ENCODE measurements at regions not wholly inside any gene's neighbourhood (a gene's known extent, or its start where the extent isn't known, plus 50 kb on each side); places are given as distances from the start of the nearest gene placed in this dataset.

- H3K27ac ChIP-seq, result no peak overlapping the region
- no peaks in the 10 kb centered on the region for H3K36me3 ChIP-seq
- no peak for ATAC-seq (ENCODE audit: low FRiP score in 2 of 2)
- H3K4me3 ChIP-seq, result no peak overlapping the region
- DNase-seq, result no peak
- H3K27me3 ChIP-seq, result no peaks in the 10 kb centered on the region
- H3K4me1 ChIP-seq, result no peaks in the 10 kb centered on the region
- no peaks in the 10 kb centered on the region for H3K9me3 ChIP-seq
- 22 to 41% methylated on average over 2 of the region's 2 CpGs for WGBS, 2 donors
- no peak for TF ChIP-seq EP300 (IDR thresholded peaks at IDR 0.05)
Observed at GRCh38 chrX:96376266-96376665, 308.4 kb upstream of the DIAPH2 start.

- Histone ChIP-seq H3K4me1 (no peaks in the 10 kb centered on the region), H3K4me3 (no peak overlapping the region), H3K9me3 (no peaks in the 10 kb centered on the region), H3K27me3 (no peaks in the 10 kb centered on the region), H3K27ac (no peak overlapping the region), H3K36me3 (no peaks in the 10 kb centered on the region)
- DNase-seq, result no peak
- no peak for ATAC-seq (ENCODE audit: low FRiP score in 2 of 2)
- no peak for TF ChIP-seq POLR2A (IDR thresholded peaks at IDR 0.05)
- TF ChIP-seq EP300 (IDR thresholded peaks at IDR 0.05), result no peak
- TF ChIP-seq CTCF (IDR thresholded peaks at IDR 0.05), result no peak
- no peak for TF ChIP-seq POLR2AphosphoS5 (IDR thresholded peaks at IDR 0.05)
- 23 to 31% methylated on average over 1 of the region's 1 CpG for WGBS, 2 donors
Observed at GRCh38 chrX:96379951-96380350, 304.7 kb upstream of the DIAPH2 start.

GRCh38 chrX:96382018-96382417, 302.6 kb upstream of the DIAPH2 start:
- Histone ChIP-seq H3K4me3 (no peak overlapping the region), H3K27ac (no peak overlapping the region), H3K9me3 (no peaks in the 10 kb centered on the region), H3K27me3 (no peaks in the 10 kb centered on the region), H3K36me3 (no peaks in the 10 kb centered on the region), H3K4me1 (no peaks in the 10 kb centered on the region)
- ATAC-seq (ENCODE audit: low FRiP score in 2 of 2) (no peak), DNase-seq (no peak)
- TF ChIP-seq POLR2A (IDR thresholded peaks at IDR 0.05) (no peak), CTCF (IDR thresholded peaks at IDR 0.05) (no peak), POLR2AphosphoS5 (IDR thresholded peaks at IDR 0.05) (no peak), EP300 (IDR thresholded peaks at IDR 0.05) (no peak)

GRCh38 chrX:96383428-96383827, 301.2 kb upstream of the DIAPH2 start:
- TF ChIP-seq CTCF (IDR thresholded peaks at IDR 0.05) (no peak), POLR2AphosphoS5 (IDR thresholded peaks at IDR 0.05) (no peak), EP300 (IDR thresholded peaks at IDR 0.05) (no peak), POLR2A (IDR thresholded peaks at IDR 0.05) (no peak)
- Histone ChIP-seq H3K4me3 (no peak overlapping the region), H3K9me3 (no peaks in the 10 kb centered on the region), H3K27ac (no peak overlapping the region), H3K4me1 (no peaks in the 10 kb centered on the region), H3K36me3 (no peaks in the 10 kb centered on the region), H3K27me3 (no peaks in the 10 kb centered on the region)
- WGBS, 2 donors, result 41 to 72% methylated on average over 2 of the region's 2 CpGs
- no peak for DNase-seq
- no peak for ATAC-seq (ENCODE audit: low FRiP score in 2 of 2)

- H3K4me3 ChIP-seq, result no peak overlapping the region
- no peaks in the 10 kb centered on the region for H3K27me3 ChIP-seq
- WGBS, 2 donors, result 69 to 74% methylated on average over 3 of the region's 3 CpGs
- DNase-seq (no peak), ATAC-seq (ENCODE audit: low FRiP score in 2 of 2) (no peak)
- TF ChIP-seq CTCF (IDR thresholded peaks at IDR 0.05), result no peak
- no peak for TF ChIP-seq POLR2A (IDR thresholded peaks at IDR 0.05)
- TF ChIP-seq POLR2AphosphoS5 (IDR thresholded peaks at IDR 0.05), result no peak
- TF ChIP-seq EP300 (IDR thresholded peaks at IDR 0.05), result no peak
- no peaks in the 10 kb centered on the region for H3K4me1 ChIP-seq
- H3K9me3 ChIP-seq, result no peaks in the 10 kb centered on the region
- H3K36me3 ChIP-seq, result no peaks in the 10 kb centered on the region
- H3K27ac ChIP-seq, result no peak overlapping the region
Observed at GRCh38 chrX:96386325-96386724, 298.3 kb upstream of the DIAPH2 start.
